HepG2 (cell line): ENCODE measurements at regions not wholly inside any gene's neighbourhood (a gene's known extent, or its start where the extent isn't known, plus 50 kb on each side); places are given as distances from the start of the nearest gene placed in this dataset.

Source experiments
- ZNF431 ChIP-seq: sonication (generic); formaldehyde crosslinking; IDR thresholded peaks from 2 replicates; pipeline ENCODE4 v1.9.0; 2022; ENCODE audit warnings: missing genetic modification reagents, low read depth, mild to moderate bottlenecking, borderline replicate concordance
- ZNF451 ChIP-seq: sonication (generic); formaldehyde crosslinking; IDR thresholded peaks from 2 replicates; pipeline ENCODE4 v1.5.0; 2020; ENCODE audit warnings: mild to moderate bottlenecking, missing genetic modification reagents

GRCh38 chr3:110074095-110074494 is 736.7 kb upstream of the DPPA4 start:
- TF ChIP-seq ZNF451 (CRISPR knock-in tag): no peak
- TF ChIP-seq ZNF431 (CRISPR knock-in tag): no peak
